Vagina (tissue), 2 donors: ENCODE measurements at regions not wholly inside any gene's neighbourhood (a gene's known extent, or its start where the extent isn't known, plus 50 kb on each side); places are given as distances from the start of the nearest gene placed in this dataset.

Experiments used
- DNase-seq, 2 donors: peaks; one replicate each; pipeline ENCODE4 v3.0.0-alpha.2; 2017; ENCODE audit errors: extremely low spot score in 2 of 2
- H3K27ac ChIP-seq: fragments of 200-600 bp; sonication (generic); one replicate; pipeline ENCODE4 v1.5.1; 2019
- H3K27me3 ChIP-seq: fragments of 200-600 bp; sonication (generic); one replicate; pipeline ENCODE4 v1.5.1; 2019
- H3K36me3 ChIP-seq, 2 donors: fragments of 200-600 bp; sonication (generic); one replicate each; pipeline ENCODE4 v1.5.1; 2017 to 2019
- H3K4me1 ChIP-seq: fragments of 200-600 bp; sonication (generic); one replicate; pipeline ENCODE4 v1.5.1; 2019
- H3K4me3 ChIP-seq, 2 donors: fragments of 200-600 bp; sonication (generic); 1 replicate in 1 of 2; 2 replicates in 1 of 2; pipeline ENCODE4 v1.5.1; 2016 to 2019
- H3K9me3 ChIP-seq: fragments of 200-600 bp; sonication (generic); one replicate; pipeline ENCODE4 v1.5.1; 2019
- CTCF ChIP-seq, 3 experiments: fragments of 450-650 bp in 2 of 3; fragments of 200-600 bp in 1 of 3; sonication (generic) in 1 of 3; IDR thresholded peaks; one replicate each; pipeline ENCODE4 v1.5.1; 2017 to 2019; ENCODE audit warnings: antibody characterized with exemption in 3 of 3, mild to moderate bottlenecking in 2 of 3, moderate library complexity in 2 of 3
- POLR2A ChIP-seq, 2 donors: fragments of 450-650 bp; IDR thresholded peaks; one replicate each; pipeline ENCODE4 v1.6.1; 2017; ENCODE audit warnings: antibody characterized with exemption in 2 of 2, mild to moderate bottlenecking in 2 of 2, moderate library complexity in 2 of 2
- POLR2AphosphoS5 ChIP-seq, 2 donors: sonication (generic); formaldehyde crosslinking; IDR thresholded peaks; one replicate each; pipeline ENCODE4 v1.9.0; 2017; ENCODE audit warnings: antibody characterized with exemption in 2 of 2, mild to moderate bottlenecking in 2 of 2, low read depth in 1 of 2; ENCODE audit not compliant: insufficient read depth in 1 of 2
- intact Hi-C: fragments of 100-400 bp; cut with DNase I; formaldehyde crosslinking; loops from one replicate; pipeline ENCODE4 v1.15.1; 2023

- peaks cover 4% of the 10 kb centered on the region for H3K4me1 ChIP-seq
- TF ChIP-seq POLR2A (IDR thresholded peaks at IDR 0.05), result no peak
- no peak for TF ChIP-seq CTCF (IDR thresholded peaks at IDR 0.05)
- no peak for TF ChIP-seq POLR2AphosphoS5 (IDR thresholded peaks at IDR 0.05; ENCODE audit: insufficient read depth in 1 of 2, low read depth in 1 of 2)
- peak overlapping the region; percentile 9 for H3K27ac ChIP-seq
- intact Hi-C loops, result no loop called here
- H3K4me3 ChIP-seq, result no peak overlapping the region
- no peak for DNase-seq
- H3K9me3 ChIP-seq, result no peaks in the 10 kb centered on the region
- H3K36me3 ChIP-seq, result no peaks in the 10 kb centered on the region
- H3K27me3 ChIP-seq, result no peaks in the 10 kb centered on the region
Measured at GRCh38 chr7:19537942-19538401, 170.9 kb downstream of the POLR1F start.

- Histone ChIP-seq H3K27me3 (no peaks in the 10 kb centered on the region), H3K4me3 (no peak overlapping the region), H3K4me1 (no peaks in the 10 kb centered on the region), H3K9me3 (no peaks in the 10 kb centered on the region), H3K36me3 (no peaks in the 10 kb centered on the region), H3K27ac (no peak overlapping the region)
- no peak for TF ChIP-seq CTCF (IDR thresholded peaks at IDR 0.05)
- TF ChIP-seq POLR2A (IDR thresholded peaks at IDR 0.05), result no peak
- no peak for TF ChIP-seq POLR2AphosphoS5 (IDR thresholded peaks at IDR 0.05; ENCODE audit: insufficient read depth in 1 of 2, low read depth in 1 of 2)
- intact Hi-C loops, result no loop called here
- no peak for DNase-seq
Measured at GRCh38 chr7:19533266-19533665, 175.6 kb downstream of the POLR1F start.

GRCh38 chr7:19530852-19531251, 178.0 kb downstream of the POLR1F start:
- TF ChIP-seq CTCF (IDR thresholded peaks at IDR 0.05) (no peak), POLR2AphosphoS5 (IDR thresholded peaks at IDR 0.05; ENCODE audit: insufficient read depth in 1 of 2, low read depth in 1 of 2) (no peak), POLR2A (IDR thresholded peaks at IDR 0.05) (no peak)
- Histone ChIP-seq H3K4me3 (no peak overlapping the region), H3K4me1 (no peaks in the 10 kb centered on the region), H3K27me3 (no peaks in the 10 kb centered on the region), H3K9me3 (no peaks in the 10 kb centered on the region), H3K27ac (no peak overlapping the region), H3K36me3 (no peaks in the 10 kb centered on the region)
- intact Hi-C loops, result no loop called here
- DNase-seq, result no peak

GRCh38 chr7:19530261-19530660, 178.6 kb downstream of the POLR1F start:
- Histone ChIP-seq H3K36me3 (no peaks in the 10 kb centered on the region), H3K9me3 (no peaks in the 10 kb centered on the region), H3K4me1 (no peaks in the 10 kb centered on the region), H3K27ac (no peak overlapping the region), H3K4me3 (no peak overlapping the region), H3K27me3 (no peaks in the 10 kb centered on the region)
- intact Hi-C loops, result no loop called here
- DNase-seq, result no peak
- TF ChIP-seq POLR2AphosphoS5 (IDR thresholded peaks at IDR 0.05; ENCODE audit: insufficient read depth in 1 of 2, low read depth in 1 of 2) (no peak), CTCF (IDR thresholded peaks at IDR 0.05) (no peak), POLR2A (IDR thresholded peaks at IDR 0.05) (no peak)

- Histone ChIP-seq H3K27me3 (no peaks in the 10 kb centered on the region), H3K9me3 (no peaks in the 10 kb centered on the region), H3K4me1 (no peaks in the 10 kb centered on the region), H3K4me3 (no peak overlapping the region), H3K27ac (no peak overlapping the region), H3K36me3 (no peaks in the 10 kb centered on the region)
- intact Hi-C loops, result no loop called here
- no peak for TF ChIP-seq POLR2AphosphoS5 (IDR thresholded peaks at IDR 0.05; ENCODE audit: insufficient read depth in 1 of 2, low read depth in 1 of 2)
- no peak for TF ChIP-seq POLR2A (IDR thresholded peaks at IDR 0.05)
- TF ChIP-seq CTCF (IDR thresholded peaks at IDR 0.05), result no peak
- no peak for DNase-seq
Measured at GRCh38 chr7:19526639-19527038, 182.2 kb downstream of the POLR1F start.
